ENCODE measurements at regions not wholly inside any gene's neighbourhood (a gene's known extent, or its start where the extent isn't known, plus 50 kb on each side); places are given as distances from the start of the nearest gene placed in this dataset.

GRCh38 chr5:14945450-14945849 is 73.9 kb upstream of the ANKH start:
- TF ChIP-seq CTCF (IDR thresholded peaks at IDR 0.05): no peak
- Histone ChIP-seq H3K27ac (no peak overlapping the region), H3K4me3 (no peak overlapping the region)
- DNase-seq (ENCODE audit: low spot score): no peak

GRCh38 chr5:14944996-14945395 is 73.4 kb upstream of the ANKH start:
- DNase-seq (ENCODE audit: low spot score): no peak
- TF ChIP-seq CTCF (IDR thresholded peaks at IDR 0.05): no peak
- H3K27ac ChIP-seq: no peak overlapping the region
- H3K4me3 ChIP-seq: no peak overlapping the region

GRCh38 chr5:14944350-14944739 is 72.8 kb upstream of the ANKH start:
- Histone ChIP-seq H3K27ac (no peak overlapping the region), H3K4me3 (no peak overlapping the region)
- no peak for DNase-seq (ENCODE audit: low spot score)
- TF ChIP-seq CTCF (IDR thresholded peaks at IDR 0.05): no peak

- TF ChIP-seq CTCF (IDR thresholded peaks at IDR 0.05): no peak
- no peak for DNase-seq (ENCODE audit: low spot score)
- H3K27ac ChIP-seq: no peak overlapping the region
- no peak overlapping the region for H3K4me3 ChIP-seq
Measured at GRCh38 chr5:14942212-14942611, 70.6 kb upstream of the ANKH start.

- no peak for TF ChIP-seq CTCF (IDR thresholded peaks at IDR 0.05)
- no peak for DNase-seq (ENCODE audit: low spot score)
- no peak overlapping the region for H3K27ac ChIP-seq
- H3K4me3 ChIP-seq: no peak overlapping the region
Measured at GRCh38 chr5:14937254-14937653, 65.7 kb upstream of the ANKH start.

- no peak for DNase-seq (ENCODE audit: low spot score)
- Histone ChIP-seq H3K27ac (no peak overlapping the region), H3K4me3 (no peak overlapping the region)
- TF ChIP-seq CTCF (IDR thresholded peaks at IDR 0.05): no peak
Measured at GRCh38 chr5:14936588-14936987, 65.0 kb upstream of the ANKH start.

- Histone ChIP-seq H3K27ac (no peak overlapping the region), H3K4me3 (no peak overlapping the region)
- TF ChIP-seq CTCF (IDR thresholded peaks at IDR 0.05): no peak
- DNase-seq (ENCODE audit: low spot score): no peak
Measured at GRCh38 chr5:14935341-14935740, 63.8 kb upstream of the ANKH start.

Data from coronary artery (tissue), 2 donors.